ENCODE measurements at regions not wholly inside any gene's neighbourhood (a gene's known extent, or its start where the extent isn't known, plus 50 kb on each side); places are given as distances from the start of the nearest gene placed in this dataset.
"Not testable (repeated sequence)": the region's sequence is repeated elsewhere in the genome, so short reads cannot be mapped to it uniquely, and the experiment has no call there.

DNA sequence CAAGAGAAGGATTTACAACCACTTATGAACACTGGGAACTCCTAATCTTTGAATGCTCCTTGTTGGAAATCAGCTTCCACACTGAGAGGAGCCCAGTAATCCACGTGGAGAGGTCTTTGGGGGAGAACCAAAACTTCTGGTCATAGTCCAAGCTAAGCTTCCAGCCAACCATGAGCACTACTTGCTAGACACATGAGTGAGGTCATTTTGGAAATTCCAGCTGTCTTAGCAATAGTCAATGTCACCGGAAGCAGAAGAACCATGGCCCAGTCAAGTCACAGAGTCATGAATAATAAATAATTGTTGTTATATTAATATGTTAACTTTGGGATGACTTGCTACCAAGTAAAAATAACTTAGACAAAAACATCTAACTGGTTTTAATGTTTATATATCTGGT is 324.9 kb upstream of the SGCG start:
- TF ChIP-seq MYC (IDR thresholded peaks at IDR 0.05; ENCODE audit: low read depth, low read length), result no peak
- TF ChIP-seq, protein P1, sequence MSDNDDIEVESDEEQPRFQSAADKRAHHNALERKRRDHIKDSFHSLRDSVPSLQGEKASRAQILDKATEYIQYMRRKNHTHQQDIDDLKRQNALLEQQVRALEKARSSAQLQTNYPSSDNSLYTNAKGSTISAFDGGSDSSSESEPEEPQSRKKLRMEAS (IDR thresholded peaks at IDR 0.05; ENCODE audit: low read depth, low read length), result no peak
- TF ChIP-seq CTCF (IDR thresholded peaks at IDR 0.05; ENCODE audit: low read depth, low read length), result no peak
- TF ChIP-seq POLR2A (IDR thresholded peaks at IDR 0.05; ENCODE audit: extremely low read depth, insufficient read length), result no peak
- H3K4me3 ChIP-seq (ENCODE audit: low read depth, low read length), result no peak overlapping the region
- DNase-seq (ENCODE audit: low read depth), result no peak

DNA sequence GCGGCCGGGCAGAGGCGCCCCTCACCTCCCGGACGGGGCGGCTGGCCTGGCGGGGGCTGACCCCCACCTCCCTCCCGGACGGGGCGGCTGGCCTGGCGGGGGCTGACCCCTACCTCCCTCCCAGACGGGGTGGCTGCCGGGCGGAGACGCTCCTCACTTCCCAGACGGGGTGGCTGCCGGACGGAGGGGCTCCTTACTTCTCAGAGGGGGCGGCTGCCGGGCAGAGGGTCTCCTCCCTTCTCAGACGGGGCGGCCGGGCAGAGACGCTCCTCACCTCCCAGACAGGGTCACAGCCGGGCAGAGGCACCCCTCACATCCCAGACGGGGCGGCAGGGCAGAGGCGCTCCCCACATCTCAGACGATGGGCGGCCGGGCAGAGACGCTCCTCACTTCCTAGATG is 321.8 kb upstream of the SGCG start:
- DNase-seq (ENCODE audit: low read depth); H3K4me3 ChIP-seq (ENCODE audit: low read depth, low read length): not testable (repeated sequence)

DNA sequence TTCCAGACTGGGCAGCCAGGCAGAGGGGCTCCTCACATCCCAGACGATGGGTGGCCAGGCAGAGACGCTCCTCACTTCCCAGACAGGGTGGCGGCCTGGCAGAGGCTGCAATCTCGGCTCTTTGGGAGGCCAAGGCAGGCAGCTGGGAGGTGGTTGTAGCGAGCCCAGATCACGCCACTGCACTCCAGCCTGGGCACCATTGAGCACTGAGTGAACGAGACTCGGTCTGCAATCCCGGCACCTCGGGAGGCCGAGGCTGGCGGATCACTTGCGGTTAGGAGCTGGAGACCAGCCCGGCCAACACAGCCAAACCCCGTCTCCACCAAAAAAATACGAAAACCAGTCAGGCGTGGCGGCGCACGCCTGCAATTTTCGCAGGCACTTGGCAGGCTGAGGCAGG is 321.4 kb upstream of the SGCG start:
- DNase-seq (ENCODE audit: low read depth); H3K4me3 ChIP-seq (ENCODE audit: low read depth, low read length): not testable (repeated sequence)

- H3K4me3 ChIP-seq (ENCODE audit: low read depth, low read length), result no peak overlapping the region
- TF ChIP-seq MYC (IDR thresholded peaks at IDR 0.05; ENCODE audit: low read depth, low read length) (no peak), POLR2A (IDR thresholded peaks at IDR 0.05; ENCODE audit: extremely low read depth, insufficient read length) (no peak), CTCF (IDR thresholded peaks at IDR 0.05; ENCODE audit: low read depth, low read length) (no peak)
- TF ChIP-seq, protein P1 (IDR thresholded peaks at IDR 0.05; ENCODE audit: low read depth, low read length), result no peak
- no peak for DNase-seq (ENCODE audit: low read depth)
Observed at GRCh38 chr13:22861958-22862466, 318.8 kb upstream of the SGCG start.

- TF ChIP-seq POLR2A (IDR thresholded peaks at IDR 0.05; ENCODE audit: extremely low read depth, insufficient read length) (no peak), MYC (IDR thresholded peaks at IDR 0.05; ENCODE audit: low read depth, low read length) (no peak), CTCF (IDR thresholded peaks at IDR 0.05; ENCODE audit: low read depth, low read length) (no peak)
- TF ChIP-seq, protein P1 (IDR thresholded peaks at IDR 0.05; ENCODE audit: low read depth, low read length), result no peak
- H3K4me3 ChIP-seq (ENCODE audit: low read depth, low read length), result no peak overlapping the region
- no peak for DNase-seq (ENCODE audit: low read depth)
Observed at GRCh38 chr13:22862478-22862877, 318.3 kb upstream of the SGCG start.

DNA sequence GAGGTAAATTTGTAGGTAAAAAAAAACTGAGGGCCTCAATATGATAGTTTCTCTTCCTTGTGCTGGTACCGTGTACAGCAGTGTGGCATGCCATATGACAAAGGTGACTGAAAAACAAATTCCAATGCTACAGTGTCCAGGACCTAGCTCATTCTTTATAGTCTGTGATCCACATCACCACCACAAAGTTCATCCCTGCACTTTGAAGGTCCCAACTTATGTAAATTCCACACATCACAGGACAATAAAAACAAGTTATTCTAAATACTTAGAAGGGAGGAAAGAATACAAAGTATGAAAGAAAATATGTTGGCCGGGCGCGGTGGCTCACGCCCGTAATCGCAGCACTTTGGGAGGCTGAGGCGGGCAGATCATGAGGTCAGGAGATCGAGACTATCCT is 314.6 kb upstream of the SGCG start:
- TF ChIP-seq, protein P1 (IDR thresholded peaks at IDR 0.05; ENCODE audit: low read depth, low read length), result no peak
- TF ChIP-seq POLR2A (IDR thresholded peaks at IDR 0.05; ENCODE audit: extremely low read depth, insufficient read length) (no peak), CTCF (IDR thresholded peaks at IDR 0.05; ENCODE audit: low read depth, low read length) (no peak), MYC (IDR thresholded peaks at IDR 0.05; ENCODE audit: low read depth, low read length) (no peak)
- DNase-seq (ENCODE audit: low read depth), result no peak
- no peak overlapping the region for H3K4me3 ChIP-seq (ENCODE audit: low read depth, low read length)

DNA sequence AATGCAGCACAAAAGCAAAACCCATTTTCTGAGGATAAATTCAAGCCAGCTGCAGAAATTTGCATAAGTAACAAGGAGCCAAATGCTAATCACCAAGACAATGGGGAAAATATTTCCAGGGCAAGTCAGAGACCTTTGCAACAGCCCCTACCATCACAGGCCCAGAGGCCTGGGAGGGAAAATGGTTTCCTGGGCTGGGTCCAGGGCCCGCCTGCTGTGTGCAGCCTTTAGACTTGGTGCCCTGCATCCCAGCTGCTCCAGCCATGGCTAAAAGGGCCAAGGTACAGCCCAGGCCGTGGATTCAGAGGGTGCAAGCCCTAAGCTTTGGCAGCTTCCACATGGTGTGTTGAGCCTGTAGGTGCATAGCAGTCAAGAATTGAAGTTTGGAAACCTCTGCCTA is 309.5 kb upstream of the SGCG start:
- no peak overlapping the region for H3K4me3 ChIP-seq (ENCODE audit: low read depth, low read length)
- TF ChIP-seq, protein P1 (IDR thresholded peaks at IDR 0.05; ENCODE audit: low read depth, low read length), result no peak
- no peak for DNase-seq (ENCODE audit: low read depth)
